HEK293 (cell line): ENCODE measurements at regions not wholly inside any gene's neighbourhood (a gene's known extent, or its start where the extent isn't known, plus 50 kb on each side); places are given as distances from the start of the nearest gene placed in this dataset.

Source experiments
- CTCF ChIA-PET: fragments of 350-600 bp; formaldehyde crosslinking; extraction: SDS; loops from one replicate; lab custom pipeline; 2021; ENCODE audit warnings: antibody characterized with exemption; lab: Yijun Ruan, JAX
- POLR2A ChIA-PET: fragments of 300-600 bp; formaldehyde crosslinking; extraction: SDS; loops from one replicate; lab custom pipeline; 2020; ENCODE audit warnings: antibody characterized with exemption, inconsistent platforms; lab: Yijun Ruan, JAX
- H3K27ac ChIP-seq: fragments of 200-500 bp; sonication (Bioruptor generic); 2 replicates; pipeline ENCODE4 v1.5.1; 2014; ENCODE audit warnings: low read depth, low read length, control low read depth, inconsistent platforms; ENCODE audit errors: extremely low read depth
- H3K36me3 ChIP-seq, 2 experiments: fragments of 200-500 bp in 1 of 2; sonication (Bioruptor generic) in 1 of 2; 1 replicate in 1 of 2; 2 replicates in 1 of 2; pipeline ENCODE4 v1.5.1; 2014 to 2017; ENCODE audit warnings: inconsistent platforms in 2 of 2, low read length in 2 of 2; ENCODE audit not compliant: control insufficient read depth in 2 of 2, insufficient read depth in 1 of 2
- H3K4me1 ChIP-seq: fragments of 200-500 bp; sonication (Bioruptor generic); 2 replicates; pipeline ENCODE4 v1.5.1; 2014; ENCODE audit warnings: mild to moderate bottlenecking, low read length, inconsistent platforms; ENCODE audit not compliant: control insufficient read depth, insufficient read depth
- H3K4me3 ChIP-seq: 2 replicates; pipeline ENCODE4 v1.5.1; 2011; ENCODE audit warnings: low read depth, mild to moderate bottlenecking, control low read depth, low read length, moderate library complexity
- H3K9me3 ChIP-seq: fragments of 200-500 bp; sonication (Bioruptor generic); 2 replicates; pipeline ENCODE4 v1.5.1; 2014; ENCODE audit warnings: low read depth, low read length, inconsistent platforms; ENCODE audit not compliant: control insufficient read depth, insufficient read depth
- HOXC10 ChIP-seq: sonication (generic); formaldehyde crosslinking; IDR thresholded peaks from 2 replicates; pipeline ENCODE4 v1.8.1; 2023; ENCODE audit warnings: mild to moderate bottlenecking, missing genetic modification reagents
- HOXD13 ChIP-seq: sonication (generic); formaldehyde crosslinking; IDR thresholded peaks from 2 replicates; pipeline ENCODE4 v1.8.0; 2022; ENCODE audit warnings: missing genetic modification reagents, borderline replicate concordance
- KLF1 ChIP-seq: fragments of 450-650 bp; formaldehyde crosslinking; IDR thresholded peaks from 2 replicates; pipeline ENCODE4 v1.5.1; 2016; ENCODE audit warnings: missing biosample characterization, missing genetic modification characterization
- KLF7 ChIP-seq: fragments of 450-650 bp; formaldehyde crosslinking; IDR thresholded peaks from 2 replicates; pipeline ENCODE4 v1.5.1; 2016; ENCODE audit warnings: missing biosample characterization, missing genetic modification characterization, borderline replicate concordance
- SCRT2 ChIP-seq: fragments of 450-650 bp; formaldehyde crosslinking; IDR thresholded peaks from 2 replicates; pipeline ENCODE4 v1.5.1; 2016; ENCODE audit warnings: missing biosample characterization, missing genetic modification characterization
- WT1 ChIP-seq: fragments of 450-650 bp; formaldehyde crosslinking; IDR thresholded peaks from 2 replicates; pipeline ENCODE4 v1.5.1; 2016; ENCODE audit warnings: missing biosample characterization, missing genetic modification characterization
- ZBTB8A ChIP-seq: fragments of 450-650 bp; formaldehyde crosslinking; IDR thresholded peaks from 2 replicates; pipeline ENCODE4 v1.5.1; 2016; ENCODE audit warnings: missing biosample characterization, missing genetic modification characterization
- ZFP69B ChIP-seq: fragments of 450-650 bp; formaldehyde crosslinking; IDR thresholded peaks from 2 replicates; pipeline ENCODE4 v1.5.1; 2016; ENCODE audit warnings: missing biosample characterization, missing genetic modification characterization
- ZNF112 ChIP-seq: fragments of 450-650 bp; formaldehyde crosslinking; IDR thresholded peaks from 2 replicates; pipeline ENCODE4 v1.5.0; 2017; ENCODE audit warnings: missing biosample characterization, missing genetic modification characterization
- ZNF274 ChIP-seq, 2 experiments: fragments of 200-500 bp in 1 of 2; fragments of 450-650 bp in 1 of 2; sonication (Bioruptor generic) in 1 of 2; formaldehyde crosslinking in 1 of 2; IDR thresholded peaks; 2 replicates each; pipeline versions ENCODE4 v1.5.1 to v1.6.1; 2014 to 2016; ENCODE audit warnings: borderline replicate concordance in 1 of 2, inconsistent platforms in 1 of 2, low read length in 1 of 2, missing biosample characterization in 1 of 2, missing genetic modification characterization in 1 of 2
- ZNF292 ChIP-seq: fragments of 450-650 bp; formaldehyde crosslinking; IDR thresholded peaks from 2 replicates; pipeline ENCODE4 v1.5.1; 2016; ENCODE audit warnings: low read depth, missing biosample characterization, missing genetic modification characterization, borderline replicate concordance
- ZNF391 ChIP-seq: fragments of 450-650 bp; formaldehyde crosslinking; IDR thresholded peaks from 2 replicates; pipeline ENCODE4 v1.5.1; 2016; ENCODE audit warnings: low read depth, missing biosample characterization, missing genetic modification characterization, borderline replicate concordance
- ZNF560 ChIP-seq: fragments of 450-650 bp; formaldehyde crosslinking; IDR thresholded peaks from 2 replicates; pipeline ENCODE4 v1.5.1; 2017; ENCODE audit warnings: missing biosample characterization, missing genetic modification characterization, borderline replicate concordance
- ZNF596 ChIP-seq: fragments of 450-650 bp; IDR thresholded peaks from 2 replicates; pipeline ENCODE4 v1.5.0; 2018; ENCODE audit warnings: missing biosample characterization, mild to moderate bottlenecking, missing genetic modification characterization, moderate library complexity
- ZNF837 ChIP-seq: fragments of 450-650 bp; formaldehyde crosslinking; IDR thresholded peaks from 2 replicates; pipeline ENCODE4 v1.5.1; 2016; ENCODE audit warnings: missing biosample characterization, missing genetic modification characterization
- ZXDB ChIP-seq: fragments of 450-650 bp; formaldehyde crosslinking; IDR thresholded peaks from 2 replicates; pipeline ENCODE4 v1.5.1; 2016; ENCODE audit warnings: missing biosample characterization, missing genetic modification characterization
- TF ChIP-seq, protein P1 (sequence below): fragments of 450-650 bp; formaldehyde crosslinking; IDR thresholded peaks from 2 replicates; pipeline ENCODE4 v1.5.1; 2016; ENCODE audit warnings: missing biosample characterization, missing genetic modification characterization, low read depth
- TF ChIP-seq, protein P2 (sequence below): fragments of 450-650 bp; formaldehyde crosslinking; IDR thresholded peaks from 2 replicates; pipeline ENCODE4 v1.5.1; 2017; ENCODE audit warnings: missing biosample characterization, missing genetic modification characterization
- TF ChIP-seq, protein P3 (sequence below): fragments of 450-650 bp; formaldehyde crosslinking; IDR thresholded peaks from 2 replicates; pipeline ENCODE4 v1.5.1; 2016; ENCODE audit warnings: missing biosample characterization, missing genetic modification characterization, low read depth
- TF ChIP-seq, protein P4 (sequence below): fragments of 450-650 bp; formaldehyde crosslinking; IDR thresholded peaks from 2 replicates; pipeline ENCODE4 v1.5.1; 2016; ENCODE audit warnings: missing biosample characterization, missing genetic modification characterization
- TF ChIP-seq, protein P5 (sequence below): fragments of 450-650 bp; formaldehyde crosslinking; IDR thresholded peaks from 2 replicates; pipeline ENCODE4 v1.5.1; 2016; ENCODE audit warnings: missing biosample characterization, missing genetic modification characterization
- TF ChIP-seq, protein P6 (sequence below): fragments of 450-650 bp; formaldehyde crosslinking; IDR thresholded peaks from 2 replicates; pipeline ENCODE4 v1.5.1; 2016; ENCODE audit warnings: missing biosample characterization, missing genetic modification characterization

DNA sequence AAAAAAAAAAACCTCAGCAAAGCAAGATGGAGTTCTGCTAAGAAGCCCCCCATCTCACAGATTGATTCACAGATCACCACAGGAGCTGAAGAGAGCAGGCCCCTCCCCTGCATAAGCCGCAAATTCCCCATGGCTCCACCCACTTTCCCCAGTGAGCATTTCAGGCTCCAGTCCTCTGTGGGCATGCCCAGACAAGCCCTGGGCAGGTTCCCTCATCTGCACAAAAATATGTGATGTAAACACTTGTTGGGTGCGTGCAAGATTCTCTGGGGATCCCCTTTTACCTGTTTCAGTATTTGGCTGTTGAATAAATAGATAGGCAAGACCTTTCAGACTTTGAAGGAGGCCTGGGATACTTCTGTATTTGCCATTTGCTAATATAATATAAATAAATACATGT, 514.3 kb downstream of the PCDH7 start:
- no peaks in the 10 kb centered on the region for H3K4me1 ChIP-seq
- H3K4me3 ChIP-seq, result no peak overlapping the region
- CTCF ChIA-PET, result no interaction called here
- TF ChIP-seq SCRT2 (tag by site-specific recombination), result peak; percentile 86
- TF ChIP-seq, protein P1, sequence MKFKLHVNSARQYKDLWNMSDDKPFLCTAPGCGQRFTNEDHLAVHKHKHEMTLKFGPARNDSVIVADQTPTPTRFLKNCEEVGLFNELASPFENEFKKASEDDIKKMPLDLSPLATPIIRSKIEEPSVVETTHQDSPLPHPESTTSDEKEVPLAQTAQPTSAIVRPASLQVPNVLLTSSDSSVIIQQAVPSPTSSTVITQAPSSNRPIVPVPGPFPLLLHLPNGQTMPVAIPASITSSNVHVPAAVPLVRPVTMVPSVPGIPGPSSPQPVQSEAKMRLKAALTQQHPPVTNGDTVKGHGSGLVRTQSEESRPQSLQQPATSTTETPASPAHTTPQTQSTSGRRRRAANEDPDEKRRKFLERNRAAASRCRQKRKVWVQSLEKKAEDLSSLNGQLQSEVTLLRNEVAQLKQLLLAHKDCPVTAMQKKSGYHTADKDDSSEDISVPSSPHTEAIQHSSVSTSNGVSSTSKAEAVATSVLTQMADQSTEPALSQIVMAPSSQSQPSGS, result no peak
- POLR2A ChIA-PET, result no interaction called here
- no peak overlapping the region for H3K27ac ChIP-seq
- no peaks in the 10 kb centered on the region for H3K9me3 ChIP-seq
- no peaks in the 10 kb centered on the region for H3K36me3 ChIP-seq

DNA sequence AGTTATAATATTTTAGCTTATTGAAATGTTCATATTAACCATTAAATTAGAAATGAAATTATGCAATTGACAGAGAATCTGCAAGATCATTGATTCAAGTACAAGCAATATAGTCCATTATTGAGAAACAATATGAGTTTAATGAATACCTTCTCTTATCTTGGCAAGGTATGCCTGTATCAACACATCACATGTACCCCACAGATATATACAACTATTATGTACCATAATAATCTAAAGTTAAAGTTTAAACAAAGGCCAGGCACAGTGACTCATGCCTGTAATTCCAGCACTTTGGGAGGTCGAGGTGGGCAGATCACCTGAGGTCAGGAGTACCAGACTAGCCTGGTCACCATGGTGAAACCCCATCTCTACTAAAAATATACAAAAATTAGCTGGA, 514.7 kb downstream of the PCDH7 start:
- H3K36me3 ChIP-seq, result no peaks in the 10 kb centered on the region
- no peak overlapping the region for H3K4me3 ChIP-seq
- ChIA-PET POLR2A (no interaction called here), CTCF (no interaction called here)
- no peaks in the 10 kb centered on the region for H3K4me1 ChIP-seq
- H3K9me3 ChIP-seq, result no peaks in the 10 kb centered on the region
- H3K27ac ChIP-seq, result no peak overlapping the region
- TF ChIP-seq, protein P2, sequence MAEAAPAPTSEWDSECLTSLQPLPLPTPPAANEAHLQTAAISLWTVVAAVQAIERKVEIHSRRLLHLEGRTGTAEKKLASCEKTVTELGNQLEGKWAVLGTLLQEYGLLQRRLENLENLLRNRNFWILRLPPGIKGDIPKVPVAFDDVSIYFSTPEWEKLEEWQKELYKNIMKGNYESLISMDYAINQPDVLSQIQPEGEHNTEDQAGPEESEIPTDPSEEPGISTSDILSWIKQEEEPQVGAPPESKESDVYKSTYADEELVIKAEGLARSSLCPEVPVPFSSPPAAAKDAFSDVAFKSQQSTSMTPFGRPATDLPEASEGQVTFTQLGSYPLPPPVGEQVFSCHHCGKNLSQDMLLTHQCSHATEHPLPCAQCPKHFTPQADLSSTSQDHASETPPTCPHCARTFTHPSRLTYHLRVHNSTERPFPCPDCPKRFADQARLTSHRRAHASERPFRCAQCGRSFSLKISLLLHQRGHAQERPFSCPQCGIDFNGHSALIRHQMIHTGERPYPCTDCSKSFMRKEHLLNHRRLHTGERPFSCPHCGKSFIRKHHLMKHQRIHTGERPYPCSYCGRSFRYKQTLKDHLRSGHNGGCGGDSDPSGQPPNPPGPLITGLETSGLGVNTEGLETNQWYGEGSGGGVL (tag by site-specific recombination), result no peak
- TF ChIP-seq ZBTB8A (tag by site-specific recombination) (no peak), ZNF837 (tag by site-specific recombination) (no peak), ZXDB (tag by site-specific recombination) (no peak), ZNF560 (tag by site-specific recombination) (no peak), WT1 (tag by site-specific recombination) (no peak), HOXC10 (no peak), ZNF112 (no peak), ZNF292 (tag by site-specific recombination) (no peak), ZNF596 (no peak), KLF7 (tag by site-specific recombination) (no peak), ZNF274 (IDR thresholded peaks at IDR 0.05; ENCODE audit: low read length) (no peak), ZNF274 (tag by site-specific recombination; IDR thresholded peaks at IDR 0.05; ENCODE audit: borderline replicate concordance) (no peak), ZFP69B (tag by site-specific recombination) (no peak), ZNF391 (tag by site-specific recombination) (no peak), KLF1 (tag by site-specific recombination) (no peak), HOXD13 (CRISPR knock-in tag) (no peak)
- TF ChIP-seq, protein P3, sequence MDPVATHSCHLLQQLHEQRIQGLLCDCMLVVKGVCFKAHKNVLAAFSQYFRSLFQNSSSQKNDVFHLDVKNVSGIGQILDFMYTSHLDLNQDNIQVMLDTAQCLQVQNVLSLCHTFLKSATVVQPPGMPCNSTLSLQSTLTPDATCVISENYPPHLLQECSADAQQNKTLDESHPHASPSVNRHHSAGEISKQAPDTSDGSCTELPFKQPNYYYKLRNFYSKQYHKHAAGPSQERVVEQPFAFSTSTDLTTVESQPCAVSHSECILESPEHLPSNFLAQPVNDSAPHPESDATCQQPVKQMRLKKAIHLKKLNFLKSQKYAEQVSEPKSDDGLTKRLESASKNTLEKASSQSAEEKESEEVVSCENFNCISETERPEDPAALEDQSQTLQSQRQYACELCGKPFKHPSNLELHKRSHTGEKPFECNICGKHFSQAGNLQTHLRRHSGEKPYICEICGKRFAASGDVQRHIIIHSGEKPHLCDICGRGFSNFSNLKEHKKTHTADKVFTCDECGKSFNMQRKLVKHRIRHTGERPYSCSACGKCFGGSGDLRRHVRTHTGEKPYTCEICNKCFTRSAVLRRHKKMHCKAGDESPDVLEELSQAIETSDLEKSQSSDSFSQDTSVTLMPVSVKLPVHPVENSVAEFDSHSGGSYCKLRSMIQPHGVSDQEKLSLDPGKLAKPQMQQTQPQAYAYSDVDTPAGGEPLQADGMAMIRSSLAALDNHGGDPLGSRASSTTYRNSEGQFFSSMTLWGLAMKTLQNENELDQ (tag by site-specific recombination), result no peak
- TF ChIP-seq, protein P4, sequence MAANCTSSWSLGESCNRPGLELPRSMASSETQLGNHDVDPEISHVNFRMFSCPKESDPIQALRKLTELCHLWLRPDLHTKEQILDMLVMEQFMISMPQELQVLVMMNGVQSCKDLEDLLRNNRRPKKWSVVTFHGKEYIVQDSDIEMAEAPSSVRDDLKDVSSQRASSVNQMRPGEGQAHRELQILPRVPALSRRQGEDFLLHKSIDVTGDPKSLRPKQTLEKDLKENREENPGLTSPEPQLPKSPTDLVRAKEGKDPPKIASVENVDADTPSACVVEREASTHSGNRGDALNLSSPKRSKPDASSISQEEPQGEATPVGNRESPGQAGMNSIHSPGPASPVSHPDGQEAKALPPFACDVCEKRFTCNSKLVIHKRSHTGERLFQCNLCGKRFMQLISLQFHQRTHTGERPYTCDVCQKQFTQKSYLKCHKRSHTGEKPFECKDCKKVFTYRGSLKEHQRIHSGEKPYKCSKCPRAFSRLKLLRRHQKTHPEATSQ (tag by site-specific recombination), result no peak
- TF ChIP-seq, protein P5, sequence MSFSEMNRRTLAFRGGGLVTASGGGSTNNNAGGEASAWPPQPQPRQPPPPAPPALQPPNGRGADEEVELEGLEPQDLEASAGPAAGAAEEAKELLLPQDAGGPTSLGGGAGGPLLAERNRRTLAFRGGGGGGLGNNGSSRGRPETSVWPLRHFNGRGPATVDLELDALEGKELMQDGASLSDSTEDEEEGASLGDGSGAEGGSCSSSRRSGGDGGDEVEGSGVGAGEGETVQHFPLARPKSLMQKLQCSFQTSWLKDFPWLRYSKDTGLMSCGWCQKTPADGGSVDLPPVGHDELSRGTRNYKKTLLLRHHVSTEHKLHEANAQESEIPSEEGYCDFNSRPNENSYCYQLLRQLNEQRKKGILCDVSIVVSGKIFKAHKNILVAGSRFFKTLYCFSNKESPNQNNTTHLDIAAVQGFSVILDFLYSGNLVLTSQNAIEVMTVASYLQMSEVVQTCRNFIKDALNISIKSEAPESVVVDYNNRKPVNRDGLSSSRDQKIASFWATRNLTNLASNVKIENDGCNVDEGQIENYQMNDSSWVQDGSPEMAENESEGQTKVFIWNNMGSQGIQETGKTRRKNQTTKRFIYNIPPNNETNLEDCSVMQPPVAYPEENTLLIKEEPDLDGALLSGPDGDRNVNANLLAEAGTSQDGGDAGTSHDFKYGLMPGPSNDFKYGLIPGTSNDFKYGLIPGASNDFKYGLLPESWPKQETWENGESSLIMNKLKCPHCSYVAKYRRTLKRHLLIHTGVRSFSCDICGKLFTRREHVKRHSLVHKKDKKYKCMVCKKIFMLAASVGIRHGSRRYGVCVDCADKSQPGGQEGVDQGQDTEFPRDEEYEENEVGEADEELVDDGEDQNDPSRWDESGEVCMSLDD (tag by site-specific recombination), result no peak
- TF ChIP-seq, protein P6, sequence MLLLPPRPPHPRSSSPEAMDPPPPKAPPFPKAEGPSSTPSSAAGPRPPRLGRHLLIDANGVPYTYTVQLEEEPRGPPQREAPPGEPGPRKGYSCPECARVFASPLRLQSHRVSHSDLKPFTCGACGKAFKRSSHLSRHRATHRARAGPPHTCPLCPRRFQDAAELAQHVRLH, result no peak
